Ovary (tissue), 3 donors: ENCODE measurements at regions not wholly inside any gene's neighbourhood (a gene's known extent, or its start where the extent isn't known, plus 50 kb on each side); places are given as distances from the start of the nearest gene placed in this dataset.

Source experiments
- EP300 ChIP-seq: sonication (generic); formaldehyde crosslinking; IDR thresholded peaks from one replicate; pipeline ENCODE4 v1.6.1; 2017; ENCODE audit warnings: antibody characterized with exemption
- POLR2A ChIP-seq: fragments of 450-650 bp; IDR thresholded peaks from one replicate; pipeline ENCODE4 v1.6.1; 2017; ENCODE audit warnings: antibody characterized with exemption, mild to moderate bottlenecking, moderate library complexity
- TF ChIP-seq, protein P1 (sequence below), 3 donors: fragments of 450-650 bp in 2 of 3; fragments of 200-600 bp in 1 of 3; IDR thresholded peaks; one replicate each; pipeline versions ENCODE4 v1.5.1 to v1.8.0; 2016 to 2022; ENCODE audit warnings: antibody characterized with exemption in 3 of 3, mild to moderate bottlenecking in 1 of 3
- donor health status: DM: no; HTN: no; CAD: no.

DNA sequence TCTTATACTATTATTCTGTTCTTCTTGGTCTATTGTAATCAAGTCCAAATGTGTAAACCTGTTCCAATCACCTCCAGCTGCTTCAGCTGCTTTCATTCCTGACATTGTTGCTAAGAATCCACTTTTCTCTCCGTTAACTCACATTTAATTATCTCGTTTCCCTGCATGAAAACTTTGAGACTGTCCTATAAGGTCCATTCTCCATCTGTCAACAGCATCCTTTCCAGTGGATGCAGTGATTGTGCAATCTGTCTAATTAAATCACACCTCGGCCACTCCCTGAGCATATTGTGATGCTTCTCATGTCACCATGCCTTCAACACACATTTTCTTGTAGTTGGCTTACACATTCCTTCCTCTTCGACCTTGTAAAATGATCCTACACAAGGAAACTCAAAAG lies 1626.9 kb upstream of the SLC10A2 start:
- TF ChIP-seq, protein P1, sequence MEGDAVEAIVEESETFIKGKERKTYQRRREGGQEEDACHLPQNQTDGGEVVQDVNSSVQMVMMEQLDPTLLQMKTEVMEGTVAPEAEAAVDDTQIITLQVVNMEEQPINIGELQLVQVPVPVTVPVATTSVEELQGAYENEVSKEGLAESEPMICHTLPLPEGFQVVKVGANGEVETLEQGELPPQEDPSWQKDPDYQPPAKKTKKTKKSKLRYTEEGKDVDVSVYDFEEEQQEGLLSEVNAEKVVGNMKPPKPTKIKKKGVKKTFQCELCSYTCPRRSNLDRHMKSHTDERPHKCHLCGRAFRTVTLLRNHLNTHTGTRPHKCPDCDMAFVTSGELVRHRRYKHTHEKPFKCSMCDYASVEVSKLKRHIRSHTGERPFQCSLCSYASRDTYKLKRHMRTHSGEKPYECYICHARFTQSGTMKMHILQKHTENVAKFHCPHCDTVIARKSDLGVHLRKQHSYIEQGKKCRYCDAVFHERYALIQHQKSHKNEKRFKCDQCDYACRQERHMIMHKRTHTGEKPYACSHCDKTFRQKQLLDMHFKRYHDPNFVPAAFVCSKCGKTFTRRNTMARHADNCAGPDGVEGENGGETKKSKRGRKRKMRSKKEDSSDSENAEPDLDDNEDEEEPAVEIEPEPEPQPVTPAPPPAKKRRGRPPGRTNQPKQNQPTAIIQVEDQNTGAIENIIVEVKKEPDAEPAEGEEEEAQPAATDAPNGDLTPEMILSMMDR (IDR thresholded peaks at IDR 0.05): no peak
- TF ChIP-seq POLR2A (no peak), EP300 (no peak)
